ENCODE measurements at regions not wholly inside any gene's neighbourhood (a gene's known extent, or its start where the extent isn't known, plus 50 kb on each side); places are given as distances from the start of the nearest gene placed in this dataset.
"Not testable (repeated sequence)": the region's sequence is repeated elsewhere in the genome, so short reads cannot be mapped to it uniquely, and the experiment has no call there.

DNA sequence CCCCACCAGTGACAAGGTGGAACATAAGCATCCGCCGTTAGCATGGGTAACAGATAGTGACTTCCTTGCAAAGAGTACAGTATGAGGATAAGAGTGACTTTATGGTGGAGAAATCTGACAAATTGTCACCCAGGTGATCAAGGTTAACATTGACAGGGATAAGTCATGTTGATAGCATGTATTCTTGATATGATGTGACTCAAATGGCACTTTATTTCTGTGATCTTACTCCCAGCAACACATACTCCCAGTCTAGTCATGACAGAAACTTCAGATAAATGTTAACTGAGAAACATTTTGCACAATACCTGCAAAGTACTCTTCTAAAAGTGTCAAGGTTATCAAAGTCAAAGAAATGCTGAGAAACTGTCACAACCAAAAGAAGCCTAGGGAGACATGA, 588.6 kb upstream of the KIF2B start:
- Histone ChIP-seq H3K9ac (no peak overlapping the region), H3K4me1 (no peaks in the 10 kb centered on the region), H4K20me1 (no peaks in the 10 kb centered on the region), H3K4me2 (no peak overlapping the region), H3K27ac (no peak overlapping the region), H3K4me3 (no peak overlapping the region), H3K36me3 (no peaks in the 10 kb centered on the region), H3K27me3 (no peaks in the 10 kb centered on the region), H3K9me3 (no peaks in the 10 kb centered on the region)
- no peak for TF ChIP-seq Cebpa-rat (IDR thresholded peaks at IDR 0.05)

DNA sequence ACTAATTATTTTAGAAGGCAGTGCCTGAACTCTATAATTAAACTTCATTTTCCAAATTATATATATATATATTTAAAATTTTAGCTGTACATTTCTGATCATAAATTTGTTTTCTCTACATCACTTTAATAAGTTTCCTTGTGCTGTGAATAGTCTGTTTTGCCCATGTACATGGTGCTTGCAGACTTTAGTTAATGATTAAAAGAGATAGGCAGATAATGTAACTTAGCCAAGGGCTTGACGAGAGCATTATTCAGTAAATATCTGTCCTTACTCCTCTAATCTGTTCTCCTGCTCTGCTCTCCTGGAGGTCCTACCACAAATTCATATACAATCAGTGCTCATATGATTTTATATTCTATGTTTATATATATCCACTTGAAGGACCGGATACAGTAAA, 595.2 kb upstream of the KIF2B start:
- no peak overlapping the region for H3K27ac ChIP-seq
- H3K4me1 ChIP-seq, result no peaks in the 10 kb centered on the region
- H3K4me3 ChIP-seq, result no peak overlapping the region
- TF ChIP-seq Cebpa-rat (IDR thresholded peaks at IDR 0.05), result no peak
- no peaks in the 10 kb centered on the region for H4K20me1 ChIP-seq
- H3K9me3 ChIP-seq, result no peaks in the 10 kb centered on the region
- no peak overlapping the region for H3K9ac ChIP-seq
- H3K4me2 ChIP-seq, result no peak overlapping the region
- no peaks in the 10 kb centered on the region for H3K36me3 ChIP-seq
- no peaks in the 10 kb centered on the region for H3K27me3 ChIP-seq

DNA sequence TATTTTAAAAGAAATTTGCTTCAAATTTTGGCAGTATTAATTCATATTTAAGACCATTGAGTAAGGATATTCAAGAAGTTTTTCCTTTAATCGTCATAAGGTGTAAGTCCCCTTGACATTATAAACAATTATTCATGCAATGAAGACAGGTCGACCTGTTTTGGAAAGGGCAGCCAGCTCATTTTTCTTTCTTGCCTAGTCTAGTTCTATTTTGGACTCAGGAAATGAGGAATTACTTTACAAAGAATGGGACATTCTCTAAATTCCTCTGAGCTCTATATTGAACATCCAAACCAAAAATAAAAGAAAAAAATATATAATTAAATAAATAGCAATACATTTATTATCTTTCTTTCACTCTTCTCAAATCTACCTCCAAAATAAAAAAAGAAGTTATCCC, 595.6 kb upstream of the KIF2B start:
- Histone ChIP-seq H3K4me3 (no peak overlapping the region), H3K9me3 (no peaks in the 10 kb centered on the region), H3K9ac (no peak overlapping the region), H4K20me1 (no peaks in the 10 kb centered on the region), H3K36me3 (no peaks in the 10 kb centered on the region), H3K4me1 (no peaks in the 10 kb centered on the region), H3K4me2 (no peak overlapping the region), H3K27ac (no peak overlapping the region), H3K27me3 (no peaks in the 10 kb centered on the region)
- TF ChIP-seq Cebpa-rat (IDR thresholded peaks at IDR 0.05), result no peak

DNA sequence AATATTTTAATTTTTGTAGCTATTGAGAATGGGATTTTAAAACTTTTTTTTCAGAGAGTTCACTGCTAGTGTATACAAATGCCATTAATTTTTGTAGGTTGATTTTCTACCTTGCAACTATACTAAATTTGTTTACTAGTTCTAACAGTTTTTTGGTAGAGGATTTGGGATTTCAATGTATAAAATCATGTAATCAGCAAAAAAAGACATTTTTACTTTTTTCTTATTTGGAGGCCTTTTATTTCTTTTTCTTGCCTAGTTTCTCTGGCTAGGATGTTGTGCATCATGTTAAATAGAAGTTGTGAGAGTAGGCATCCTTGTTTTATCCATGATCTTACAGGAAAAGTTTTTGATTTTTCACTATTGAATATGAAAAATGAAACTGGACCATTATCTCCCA, 602.9 kb upstream of the KIF2B start:
- no peak for TF ChIP-seq Cebpa-rat (IDR thresholded peaks at IDR 0.05)
- Histone ChIP-seq H3K27ac (no peak overlapping the region), H3K36me3 (no peaks in the 10 kb centered on the region), H3K4me2 (no peak overlapping the region), H3K27me3 (no peaks in the 10 kb centered on the region), H3K4me3 (no peak overlapping the region), H3K9me3 (no peaks in the 10 kb centered on the region), H3K9ac (no peak overlapping the region), H3K4me1 (no peaks in the 10 kb centered on the region), H4K20me1 (no peaks in the 10 kb centered on the region)

DNA sequence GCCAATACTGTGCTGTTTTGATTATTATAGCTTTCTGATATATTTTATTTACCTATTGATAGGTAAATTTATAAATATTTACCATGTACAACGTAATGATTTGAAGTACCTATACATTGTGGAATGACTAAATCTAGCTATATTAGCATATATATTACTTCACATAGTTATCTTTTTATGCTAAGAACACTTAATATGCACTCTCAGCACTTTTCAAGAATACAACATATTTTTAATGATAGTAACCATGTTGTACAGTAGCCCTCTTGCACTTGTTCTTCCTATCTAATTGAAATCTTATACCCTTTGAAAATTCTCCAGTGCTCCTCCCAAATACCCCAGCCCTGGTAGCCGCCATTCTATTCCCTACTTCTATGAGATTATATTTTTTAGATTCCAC, 604.0 kb upstream of the KIF2B start:
- H3K4me1 ChIP-seq, result no peaks in the 10 kb centered on the region
- TF ChIP-seq Cebpa-rat (IDR thresholded peaks at IDR 0.05), result no peak
- no peak overlapping the region for H3K4me3 ChIP-seq
- no peaks in the 10 kb centered on the region for H3K36me3 ChIP-seq
- no peaks in the 10 kb centered on the region for H3K27me3 ChIP-seq
- no peak overlapping the region for H3K27ac ChIP-seq
- H3K4me2 ChIP-seq, result no peak overlapping the region
- H3K9ac ChIP-seq, result no peak overlapping the region
- H3K9me3 ChIP-seq, result no peaks in the 10 kb centered on the region
- no peaks in the 10 kb centered on the region for H4K20me1 ChIP-seq

DNA sequence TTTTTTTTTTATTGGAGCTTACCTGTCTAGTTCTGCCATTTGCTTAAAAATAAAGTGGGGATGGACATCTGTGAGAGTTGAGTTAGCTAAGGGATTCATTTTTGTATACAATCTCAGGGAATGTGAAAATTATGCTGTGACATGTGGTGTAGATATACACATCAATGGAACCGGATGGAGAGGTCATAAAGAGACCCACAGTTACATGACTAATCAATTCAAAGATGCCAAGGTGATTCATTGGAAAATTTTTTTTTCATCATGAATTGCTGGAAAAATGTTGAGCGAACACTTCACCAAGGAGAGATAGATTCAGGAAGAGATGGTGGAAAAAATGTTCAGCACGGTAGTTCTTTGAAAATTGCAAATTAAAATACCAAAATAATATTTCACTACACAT, 605.4 kb upstream of the KIF2B start:
- Histone ChIP-seq H4K20me1 (no peaks in the 10 kb centered on the region), H3K4me3 (no peak overlapping the region), H3K9ac (no peak overlapping the region), H3K36me3 (no peaks in the 10 kb centered on the region), H3K4me2 (no peak overlapping the region), H3K27me3 (no peaks in the 10 kb centered on the region), H3K27ac (no peak overlapping the region), H3K9me3 (no peaks in the 10 kb centered on the region), H3K4me1 (no peaks in the 10 kb centered on the region)
- TF ChIP-seq Cebpa-rat (IDR thresholded peaks at IDR 0.05), result no peak

DNA sequence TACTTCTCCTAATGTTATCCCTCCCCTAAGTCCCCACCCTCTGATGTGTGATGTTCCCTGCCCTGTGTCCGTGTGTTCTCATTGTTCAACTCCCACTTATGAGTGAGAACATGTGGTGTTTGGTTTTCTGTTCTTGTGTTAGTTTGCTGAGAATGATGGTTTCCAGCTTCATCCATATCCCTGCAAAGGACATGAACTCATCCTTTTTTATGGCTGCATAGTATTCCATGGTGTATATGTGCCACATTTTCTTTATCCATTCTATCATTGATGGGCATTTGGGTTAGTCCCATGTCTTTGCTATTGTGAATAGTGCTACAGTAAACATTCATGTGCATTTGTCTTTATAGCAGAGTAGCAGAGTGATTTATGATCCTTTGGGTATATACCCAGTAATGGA, 613.8 kb upstream of the KIF2B start:
- not testable (repeated sequence) for H3K9me3 ChIP-seq, H4K20me1 ChIP-seq, H3K9ac ChIP-seq

DNA sequence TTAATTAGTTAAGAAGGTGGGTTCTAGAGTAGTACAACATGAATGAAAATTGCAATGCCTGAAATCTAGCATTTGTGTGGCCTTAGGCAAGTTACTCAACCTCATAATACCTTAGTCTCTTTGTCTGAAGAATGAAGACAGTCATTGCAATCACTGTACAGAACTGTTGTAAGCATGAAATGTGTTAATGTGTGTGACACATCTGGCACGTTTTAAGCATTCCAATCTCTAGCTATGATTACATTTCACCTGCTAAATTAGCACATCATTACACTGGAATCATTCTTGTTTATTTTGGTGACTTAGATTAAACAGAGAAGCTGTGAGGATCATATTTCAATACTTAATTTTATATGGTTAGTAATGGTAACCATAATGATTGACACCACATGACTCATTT, 629.7 kb upstream of the KIF2B start:
- H3K27ac ChIP-seq, result no peak overlapping the region
- H3K4me1 ChIP-seq, result no peaks in the 10 kb centered on the region
- TF ChIP-seq Cebpa-rat (IDR thresholded peaks at IDR 0.05), result no peak
- H3K27me3 ChIP-seq, result no peaks in the 10 kb centered on the region
- no peak overlapping the region for H3K9ac ChIP-seq
- H4K20me1 ChIP-seq, result no peaks in the 10 kb centered on the region
- no peak overlapping the region for H3K4me2 ChIP-seq
- no peak overlapping the region for H3K4me3 ChIP-seq
- H3K36me3 ChIP-seq, result no peaks in the 10 kb centered on the region
- H3K9me3 ChIP-seq, result no peaks in the 10 kb centered on the region

More for the DNA sequence above, 613.8 kb upstream of the KIF2B start:
- H3K4me2 ChIP-seq, H3K36me3 ChIP-seq, H3K27me3 ChIP-seq, H3K27ac ChIP-seq, H3K4me3 ChIP-seq, H3K4me1 ChIP-seq: not testable (repeated sequence)

DNA sequence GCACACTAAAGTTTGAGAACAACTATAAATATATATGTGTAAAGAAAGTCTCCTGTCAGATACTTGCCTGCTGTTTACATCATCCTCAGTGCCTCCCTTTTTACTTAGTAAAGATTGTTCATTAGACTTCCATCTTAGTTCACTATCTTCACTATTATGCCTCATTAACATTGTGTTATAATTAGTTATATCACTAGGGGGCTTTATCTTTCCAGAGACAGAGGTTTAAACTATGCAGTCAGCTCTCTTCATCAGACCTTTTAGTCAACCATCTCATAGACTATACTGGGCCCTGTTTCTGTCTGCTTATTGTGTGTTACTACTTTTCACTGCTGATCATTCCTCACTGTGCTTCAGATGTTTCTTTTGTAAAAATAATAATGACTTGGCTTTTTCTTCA, 630.8 kb upstream of the KIF2B start:
- Histone ChIP-seq H3K4me2 (no peak overlapping the region), H3K27ac (no peak overlapping the region), H4K20me1 (no peaks in the 10 kb centered on the region)

DNA sequence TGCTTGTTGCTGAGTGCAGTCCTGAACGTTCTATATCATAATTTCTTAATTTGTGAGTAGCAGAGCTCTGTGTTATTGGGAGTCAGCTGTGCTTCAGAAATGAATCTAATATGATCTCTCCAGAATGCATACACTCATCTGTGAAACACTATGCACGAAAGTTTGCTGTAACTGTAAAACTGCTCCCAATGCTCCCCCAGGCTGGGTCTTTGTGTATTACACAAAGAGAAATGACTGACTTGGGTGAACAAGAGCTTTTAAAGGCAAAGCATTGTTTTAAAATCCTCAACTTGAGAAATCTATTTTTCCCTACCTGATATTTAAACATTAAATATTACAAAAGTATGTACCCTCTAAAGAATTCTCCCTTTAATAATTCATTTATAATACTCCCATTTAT, 636.7 kb upstream of the KIF2B start:
- H3K36me3 ChIP-seq, result no peaks in the 10 kb centered on the region
- no peak overlapping the region for H3K27ac ChIP-seq
- H3K4me2 ChIP-seq, result no peak overlapping the region
- H3K9me3 ChIP-seq, result no peaks in the 10 kb centered on the region
- H3K4me3 ChIP-seq, result no peak overlapping the region
- no peak for TF ChIP-seq Cebpa-rat (IDR thresholded peaks at IDR 0.05)
- H4K20me1 ChIP-seq, result no peaks in the 10 kb centered on the region
- H3K9ac ChIP-seq, result no peak overlapping the region
- H3K27me3 ChIP-seq, result no peaks in the 10 kb centered on the region
- H3K4me1 ChIP-seq, result no peaks in the 10 kb centered on the region

More for the DNA sequence above, 630.8 kb upstream of the KIF2B start:
- Histone ChIP-seq H3K9me3 (no peaks in the 10 kb centered on the region), H3K27me3 (no peaks in the 10 kb centered on the region), H3K9ac (no peak overlapping the region), H3K4me1 (no peaks in the 10 kb centered on the region), H3K4me3 (no peak overlapping the region), H3K36me3 (no peaks in the 10 kb centered on the region)
- TF ChIP-seq Cebpa-rat (IDR thresholded peaks at IDR 0.05), result no peak

DNA sequence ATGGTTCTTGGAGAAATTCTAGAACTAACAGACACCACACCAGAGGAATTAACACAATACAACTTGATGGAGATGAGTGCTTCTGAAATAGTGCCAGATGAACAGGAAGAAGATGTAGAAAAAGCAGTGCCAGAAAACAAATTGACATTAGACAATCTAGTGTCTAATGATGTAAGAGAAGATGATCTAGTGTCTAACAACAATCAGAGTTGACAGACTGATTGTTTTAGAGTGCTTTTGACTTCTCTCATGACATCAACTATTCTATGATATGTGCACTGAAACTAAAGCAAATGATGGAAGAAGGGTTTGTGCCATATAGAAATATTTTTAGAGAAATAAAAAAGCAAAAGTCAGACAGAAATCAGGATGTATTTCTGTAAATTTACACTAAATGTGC, 646.1 kb upstream of the KIF2B start:
- H3K9ac ChIP-seq, result no peak overlapping the region
- H4K20me1 ChIP-seq, result no peaks in the 10 kb centered on the region
- no peak overlapping the region for H3K4me3 ChIP-seq
- H3K27ac ChIP-seq, result no peak overlapping the region
- H3K36me3 ChIP-seq, result no peaks in the 10 kb centered on the region
- no peak overlapping the region for H3K4me2 ChIP-seq
- no peaks in the 10 kb centered on the region for H3K4me1 ChIP-seq
- H3K27me3 ChIP-seq, result no peaks in the 10 kb centered on the region
- TF ChIP-seq Cebpa-rat (IDR thresholded peaks at IDR 0.05), result no peak
- no peaks in the 10 kb centered on the region for H3K9me3 ChIP-seq

Data from BLaER1 (cell line).